GM21619 (cell line): ENCODE measurements at regions not wholly inside any gene's neighbourhood (a gene's known extent, or its start where the extent isn't known, plus 50 kb on each side); places are given as distances from the start of the nearest gene placed in this dataset.
"Not testable (repeated sequence)": the region's sequence is repeated elsewhere in the genome, so short reads cannot be mapped to it uniquely, and the experiment has no call there.

Source experiments
- ATAC-seq: cut with Tn5 transposase; IDR thresholded peaks from one replicate; pipeline ENCODE4 v1.9.1; 2021; ENCODE audit not compliant: unreplicated experiment

DNA sequence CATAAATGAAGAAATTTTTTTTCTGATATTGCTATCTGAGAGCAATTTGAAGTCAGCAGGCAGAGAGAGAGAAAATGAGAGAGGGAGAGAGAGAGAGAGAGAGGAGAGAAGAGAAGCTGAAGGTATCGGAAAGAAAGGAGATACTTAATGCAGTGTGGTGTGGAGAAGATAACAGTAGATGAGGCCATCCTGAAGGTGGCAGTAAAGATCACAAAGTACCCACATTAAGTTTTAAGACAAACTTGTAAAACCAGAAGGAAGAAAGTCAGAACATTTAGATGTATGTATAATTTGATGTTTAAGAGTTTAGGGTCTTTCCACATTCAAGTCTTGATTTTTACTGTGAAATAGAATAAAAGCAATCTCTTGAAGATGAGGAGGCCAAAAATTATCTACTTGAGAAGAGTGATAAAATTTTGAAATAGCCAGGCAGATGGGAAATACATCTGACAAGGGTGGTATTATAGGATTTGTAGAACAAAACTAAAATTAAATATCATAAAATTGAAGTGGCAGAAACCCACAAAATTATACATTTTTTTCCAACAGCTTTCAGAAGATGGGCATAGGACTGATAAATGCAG, 1753.4 kb downstream of the MRPL39 start:
- ATAC-seq: no peak

DNA sequence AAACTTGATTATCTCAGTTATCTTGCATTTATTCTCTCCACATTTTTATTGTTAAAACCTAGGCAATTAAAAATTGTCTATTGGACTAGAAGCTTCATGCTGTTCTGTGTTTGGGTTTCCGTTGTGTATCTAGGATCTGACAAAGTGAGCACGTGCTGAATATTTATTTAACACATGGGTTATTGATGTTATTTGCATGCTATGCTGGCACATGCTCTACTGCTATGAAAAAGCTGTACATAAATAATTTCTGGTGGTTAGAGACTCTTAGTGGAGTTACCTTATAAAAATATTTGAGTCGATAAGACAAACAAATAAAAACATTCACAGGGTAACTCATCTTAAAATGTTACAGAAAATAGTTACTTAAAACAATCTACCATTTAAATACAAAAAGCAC, 1769.7 kb downstream of the MRPL39 start:
- no peak for ATAC-seq

DNA sequence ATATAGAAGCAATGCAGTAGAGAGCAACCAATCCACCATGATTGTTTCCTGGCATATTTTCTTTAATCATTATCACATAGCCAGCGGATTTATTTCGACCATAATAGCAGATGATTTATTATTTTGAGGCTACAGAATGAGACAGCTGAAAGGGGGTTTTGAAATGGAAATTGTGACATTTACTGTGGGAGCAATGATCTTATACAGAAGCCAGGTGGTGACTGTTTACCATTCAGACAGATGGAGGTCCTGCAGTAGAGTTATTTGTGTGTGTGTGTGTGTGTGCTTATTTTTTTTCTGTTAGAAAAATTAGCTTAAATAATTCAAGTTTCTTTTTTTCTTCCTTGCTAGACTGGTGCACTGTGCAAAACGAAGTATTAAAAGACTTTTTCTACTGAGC, 1784.5 kb downstream of the MRPL39 start:
- no peak for ATAC-seq

DNA sequence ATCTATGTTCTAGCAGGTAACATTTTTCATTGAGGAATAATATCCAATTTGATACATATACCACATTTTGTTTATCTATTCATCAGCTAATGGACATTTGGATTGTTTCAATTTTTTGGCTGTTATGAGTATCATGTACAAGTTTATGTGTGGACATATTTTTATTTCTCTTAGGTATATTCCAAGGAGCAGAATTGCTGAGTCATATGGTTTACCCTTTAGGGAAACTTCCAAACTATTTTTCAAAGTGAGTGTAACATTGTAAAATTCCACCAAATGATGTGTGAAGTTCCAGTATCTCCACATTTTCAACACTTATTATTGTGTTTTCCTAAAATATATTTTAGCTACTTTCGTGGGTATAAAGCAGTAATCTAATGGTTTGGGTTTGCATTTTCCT, 1789.9 kb downstream of the MRPL39 start:
- no peak for ATAC-seq

DNA sequence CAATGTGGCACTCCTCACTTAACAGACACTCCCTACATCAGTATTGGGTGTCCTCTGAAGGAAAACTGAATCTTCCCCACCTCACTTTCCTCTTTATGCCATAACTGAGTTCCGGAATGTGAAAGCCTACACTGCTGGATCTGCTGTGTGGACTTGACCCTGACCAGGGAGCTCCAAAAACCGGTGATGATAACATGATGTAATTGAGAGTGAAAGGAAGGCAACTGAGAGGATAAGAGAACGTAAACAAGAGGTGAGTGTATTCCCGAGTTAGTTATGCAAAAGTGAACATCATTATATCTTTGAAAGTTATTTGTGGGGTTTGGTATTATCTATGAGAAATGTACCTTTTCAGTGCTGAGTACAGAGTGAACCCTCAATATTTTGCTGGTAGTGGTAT, 1794.8 kb downstream of the MRPL39 start:
- ATAC-seq: no peak

DNA sequence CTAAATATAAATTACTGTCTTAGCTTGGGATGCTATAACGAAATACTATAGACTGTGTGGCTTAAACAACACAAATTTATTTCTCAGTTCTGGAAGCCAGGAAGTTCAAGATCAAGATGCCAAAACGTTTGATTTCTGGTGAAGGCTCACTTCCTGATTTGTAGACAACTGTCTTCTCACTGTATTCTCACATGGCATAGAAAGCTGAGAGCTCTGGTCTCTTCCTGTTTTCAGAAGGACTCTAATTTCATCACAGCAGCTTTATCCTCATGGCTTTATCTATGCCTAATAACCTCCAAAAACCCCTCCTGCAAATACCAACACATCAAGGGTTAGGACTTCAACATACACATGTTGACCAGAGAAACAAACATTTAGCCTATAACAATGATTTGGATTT, 1795.5 kb downstream of the MRPL39 start:
- no peak for ATAC-seq

DNA sequence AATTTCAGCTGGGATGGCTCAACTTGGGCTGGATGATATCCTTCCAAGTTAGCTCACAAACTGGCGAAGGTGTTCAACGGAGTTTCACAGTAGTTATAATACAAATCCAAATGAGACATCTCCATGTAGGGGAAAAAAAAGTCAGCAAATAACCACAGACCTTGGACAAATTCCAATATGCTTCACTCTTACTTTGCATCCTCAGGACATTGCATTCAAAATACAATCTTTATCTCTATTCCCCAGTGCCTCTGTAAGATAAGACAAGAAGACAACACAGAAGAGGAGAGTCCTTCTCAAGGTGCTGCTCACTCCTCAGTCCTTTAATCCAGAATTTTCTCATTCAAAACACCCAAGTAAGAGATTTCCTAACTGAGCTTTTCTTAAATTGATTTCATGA, 1797.7 kb downstream of the MRPL39 start:
- no peak for ATAC-seq

DNA sequence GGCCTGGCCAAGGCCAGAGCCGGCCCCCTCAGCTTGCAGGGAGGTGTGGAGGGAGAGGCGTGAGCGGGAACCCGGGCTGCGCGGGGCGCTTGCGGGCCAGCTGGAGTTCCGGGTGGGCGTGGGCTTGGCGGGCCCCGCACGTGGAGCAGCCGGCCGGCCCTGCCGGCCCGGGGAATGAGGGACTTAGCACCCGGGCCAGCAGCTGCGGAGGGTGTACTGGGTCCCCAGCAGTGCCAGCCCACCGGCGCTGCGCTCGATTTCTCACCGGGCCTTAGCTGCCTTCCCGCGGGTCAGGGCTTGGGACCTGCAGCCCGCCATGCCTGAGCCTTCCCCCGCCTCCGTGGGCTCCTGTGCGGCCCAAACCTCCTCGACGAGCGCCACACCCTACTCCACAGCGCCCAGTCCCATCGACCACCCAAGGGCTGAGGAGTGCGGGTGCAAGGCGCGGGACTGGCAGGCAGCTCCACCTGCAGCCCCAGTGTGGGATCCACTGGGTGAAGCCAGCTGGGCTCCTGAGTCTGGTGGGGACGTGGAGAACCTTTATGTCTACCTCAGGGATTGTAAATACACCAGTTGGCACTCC, 1800.2 kb downstream of the MRPL39 start:
- not testable (repeated sequence) for ATAC-seq

DNA sequence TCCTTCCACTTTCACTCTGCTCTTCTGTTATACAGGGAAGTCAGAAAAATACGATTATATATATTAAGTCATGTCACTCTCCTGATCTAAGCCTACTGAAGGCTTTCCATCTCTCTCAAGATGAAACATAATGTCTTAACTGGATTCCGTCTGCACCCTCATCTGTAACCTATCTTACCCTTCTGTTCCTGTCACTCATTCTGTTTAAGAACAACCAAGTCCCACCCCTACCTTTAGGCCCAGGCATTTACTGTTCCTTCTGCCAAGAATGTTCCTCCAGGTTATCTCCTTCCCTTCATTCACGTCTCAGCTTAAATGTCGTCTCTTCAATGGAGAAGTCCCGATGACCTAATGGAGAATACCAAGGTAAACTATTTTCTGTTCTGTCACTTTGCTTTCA, 1802.4 kb downstream of the MRPL39 start:
- ATAC-seq: no peak

DNA sequence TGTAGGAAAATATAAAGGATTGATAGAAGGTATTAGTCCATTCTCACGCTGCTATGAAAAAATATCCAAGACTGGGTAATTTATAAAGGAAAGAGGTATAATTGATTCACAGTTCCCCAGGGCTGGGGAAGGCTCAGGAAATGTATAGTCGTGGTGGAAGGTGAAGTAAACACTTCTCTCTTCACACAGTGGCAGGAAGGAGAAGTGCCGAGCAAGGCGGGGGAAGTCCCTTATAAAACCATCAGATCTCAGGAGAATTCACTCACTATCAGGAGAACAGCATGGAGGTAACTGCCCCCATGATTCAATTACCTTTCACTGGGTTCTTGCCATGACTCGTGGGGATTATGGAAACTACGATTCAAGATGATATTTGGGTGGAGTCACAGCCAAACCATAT, 1806.0 kb downstream of the MRPL39 start:
- no peak for ATAC-seq

DNA sequence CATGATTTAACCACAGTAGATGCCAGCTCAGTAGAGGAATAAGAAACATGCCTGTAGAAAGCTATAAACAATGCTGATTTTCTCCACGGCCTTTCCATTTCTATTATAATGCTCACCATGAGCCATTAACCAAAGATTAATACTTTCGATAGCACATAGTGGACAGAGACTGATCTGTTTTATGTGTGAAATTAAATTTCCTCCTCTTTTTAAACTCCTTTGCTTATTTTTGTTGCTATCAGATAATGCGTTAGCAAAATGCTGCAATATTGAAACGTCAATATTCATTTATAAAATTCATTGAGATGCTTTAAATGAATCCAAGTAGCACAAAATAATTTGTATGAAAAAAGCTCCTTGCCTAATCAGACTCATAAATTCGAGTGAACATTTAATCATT, 1807.9 kb downstream of the MRPL39 start:
- ATAC-seq: no peak

DNA sequence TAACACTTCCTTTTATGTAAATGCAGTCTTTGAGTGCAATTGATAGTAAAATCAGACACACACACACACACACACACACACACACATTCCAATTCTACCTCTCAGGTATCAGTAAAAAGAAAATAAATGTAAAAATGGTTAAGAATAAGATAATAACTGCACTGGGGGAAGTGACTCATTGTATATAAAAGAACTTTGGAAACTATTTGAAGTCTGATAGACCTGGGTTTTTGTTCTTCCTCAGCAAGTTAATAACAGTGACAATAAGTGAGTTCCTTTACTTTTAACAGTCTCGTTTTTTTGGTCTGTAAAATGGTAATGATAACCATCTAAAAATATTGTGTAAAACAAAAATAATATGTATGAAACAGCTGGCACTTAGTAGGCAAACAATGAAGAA, 1815.0 kb downstream of the MRPL39 start:
- ATAC-seq: no peak

DNA sequence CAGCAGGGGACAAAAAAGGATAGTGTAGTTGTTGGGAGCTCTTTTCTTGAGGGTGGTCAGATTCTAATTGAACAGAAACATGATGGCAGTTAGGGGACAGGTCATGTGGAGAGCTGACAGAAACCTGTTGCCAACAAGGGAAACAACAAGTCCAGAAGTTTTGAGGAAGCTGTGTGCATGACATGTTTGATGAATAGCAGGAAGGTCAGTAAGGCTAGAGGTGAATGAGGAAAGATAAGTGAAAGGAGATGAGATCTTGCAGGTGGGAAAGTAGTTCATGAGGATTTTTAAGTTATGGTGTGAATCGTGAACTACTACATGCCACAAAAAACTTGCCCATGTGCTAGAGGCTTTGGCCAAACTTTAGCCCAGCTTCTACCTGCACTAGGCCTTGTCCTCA, 1817.4 kb downstream of the MRPL39 start:
- no peak for ATAC-seq

DNA sequence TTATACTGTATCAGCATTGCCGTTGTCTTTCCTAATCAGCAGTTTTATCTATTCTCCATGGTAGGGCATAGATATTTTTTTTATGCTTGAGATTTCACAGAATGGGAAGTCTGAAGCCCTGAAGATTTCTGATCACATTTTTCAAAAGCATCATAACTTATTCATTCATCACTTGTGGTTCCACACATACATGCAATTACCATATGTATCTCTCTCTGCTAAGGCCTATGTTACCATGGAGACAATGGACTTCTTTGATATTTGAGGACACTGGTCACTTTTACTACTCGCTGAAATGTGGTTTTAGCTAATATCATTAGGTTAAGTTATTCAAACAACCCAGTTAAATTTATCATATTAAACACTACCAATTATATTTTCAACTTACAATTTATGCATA, 1827.0 kb downstream of the MRPL39 start:
- ATAC-seq: no peak

DNA sequence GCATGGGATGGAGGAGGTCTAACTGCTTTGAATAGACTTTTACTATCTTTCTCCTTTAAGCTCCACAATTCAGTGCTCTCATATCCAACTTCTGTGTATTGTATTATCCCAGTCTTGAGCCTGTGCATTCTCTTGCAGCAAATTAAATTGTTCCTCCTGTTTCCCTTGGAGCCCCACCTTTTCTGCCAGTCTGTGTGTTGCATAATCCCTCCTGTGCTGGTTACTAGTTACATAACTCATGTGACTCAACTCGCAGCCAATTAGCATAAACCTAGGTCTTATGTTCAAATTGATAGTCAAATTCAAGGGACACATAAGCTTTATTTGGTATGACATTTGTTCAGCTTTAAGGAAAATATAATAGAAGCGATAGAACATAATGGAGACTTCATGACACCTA, 1863.5 kb downstream of the MRPL39 start:
- ATAC-seq: no peak

DNA sequence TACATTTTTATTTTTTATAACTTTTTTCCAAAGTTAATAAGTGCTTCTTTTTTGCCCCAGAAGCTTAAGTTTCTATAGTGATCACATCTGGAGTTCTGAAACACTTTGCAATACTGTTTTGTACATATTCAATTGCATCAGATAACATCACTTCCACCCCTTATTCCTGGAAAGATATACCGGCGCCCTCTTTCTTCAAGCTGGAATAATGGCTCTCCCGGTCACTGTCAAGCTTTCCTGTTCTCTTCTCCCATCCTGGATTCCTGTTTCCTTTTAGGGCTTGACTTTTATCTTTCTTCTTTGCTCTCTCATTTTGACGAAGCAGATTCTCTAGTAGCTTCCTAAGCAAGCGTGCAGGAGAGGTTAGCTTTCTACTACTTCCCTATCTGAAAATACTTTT, 1866.8 kb downstream of the MRPL39 start:
- no peak for ATAC-seq

DNA sequence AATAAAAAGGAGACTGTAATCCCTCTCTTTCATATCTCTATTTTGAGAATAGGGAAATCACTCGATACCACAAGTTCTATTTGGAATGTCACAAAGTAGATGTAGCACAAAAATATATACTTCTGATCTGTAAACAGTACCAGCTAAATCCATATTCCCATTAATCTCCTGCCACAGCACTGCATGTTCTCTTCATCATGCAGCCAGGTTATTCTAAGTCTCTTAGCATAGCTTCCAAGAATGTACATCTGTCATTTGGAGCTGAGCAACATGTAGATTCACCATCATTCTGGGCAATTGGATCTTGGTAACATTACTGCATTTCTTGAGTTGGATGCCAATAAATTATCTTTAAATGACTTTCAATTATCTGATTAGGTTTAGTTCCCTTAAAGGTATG, 1874.5 kb downstream of the MRPL39 start:
- no peak for ATAC-seq

DNA sequence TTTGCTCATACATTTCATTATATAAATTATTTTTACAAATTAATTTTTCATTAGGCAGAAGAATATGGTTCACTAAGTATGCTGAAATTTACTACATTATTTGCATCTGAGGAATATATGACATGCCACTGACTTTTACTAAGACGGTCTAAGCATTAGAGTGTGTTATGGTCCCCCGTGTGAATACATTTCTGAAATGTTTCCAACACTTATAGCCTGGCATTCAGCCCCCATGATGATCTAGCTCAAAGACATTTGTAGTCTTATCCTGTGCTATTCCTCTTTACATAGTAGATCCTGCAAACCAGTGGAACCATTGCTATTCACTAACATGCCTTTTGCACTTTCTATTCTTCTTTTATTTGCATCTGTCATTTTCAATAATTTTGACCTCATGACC, 1878.0 kb downstream of the MRPL39 start:
- ATAC-seq: no peak

DNA sequence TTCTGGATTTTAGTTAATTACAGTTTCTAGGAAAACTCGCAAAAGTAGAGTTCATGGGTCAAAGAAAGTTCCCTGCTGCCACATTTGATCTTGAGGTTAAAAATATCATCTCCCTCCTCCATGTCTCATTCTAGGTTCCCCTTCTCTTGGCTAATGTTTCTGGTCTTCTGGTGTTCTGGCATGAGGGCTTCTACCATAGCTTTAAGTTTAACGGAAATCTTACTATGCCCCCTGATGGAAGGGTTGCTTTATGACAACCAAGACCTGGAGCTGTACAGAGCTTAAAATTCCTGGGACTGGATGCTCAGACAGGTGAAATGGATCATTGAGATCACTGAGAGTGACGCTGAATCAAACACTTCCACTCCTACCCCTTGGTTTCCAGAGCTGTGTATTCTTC, 1881.7 kb downstream of the MRPL39 start:
- no peak for ATAC-seq

DNA sequence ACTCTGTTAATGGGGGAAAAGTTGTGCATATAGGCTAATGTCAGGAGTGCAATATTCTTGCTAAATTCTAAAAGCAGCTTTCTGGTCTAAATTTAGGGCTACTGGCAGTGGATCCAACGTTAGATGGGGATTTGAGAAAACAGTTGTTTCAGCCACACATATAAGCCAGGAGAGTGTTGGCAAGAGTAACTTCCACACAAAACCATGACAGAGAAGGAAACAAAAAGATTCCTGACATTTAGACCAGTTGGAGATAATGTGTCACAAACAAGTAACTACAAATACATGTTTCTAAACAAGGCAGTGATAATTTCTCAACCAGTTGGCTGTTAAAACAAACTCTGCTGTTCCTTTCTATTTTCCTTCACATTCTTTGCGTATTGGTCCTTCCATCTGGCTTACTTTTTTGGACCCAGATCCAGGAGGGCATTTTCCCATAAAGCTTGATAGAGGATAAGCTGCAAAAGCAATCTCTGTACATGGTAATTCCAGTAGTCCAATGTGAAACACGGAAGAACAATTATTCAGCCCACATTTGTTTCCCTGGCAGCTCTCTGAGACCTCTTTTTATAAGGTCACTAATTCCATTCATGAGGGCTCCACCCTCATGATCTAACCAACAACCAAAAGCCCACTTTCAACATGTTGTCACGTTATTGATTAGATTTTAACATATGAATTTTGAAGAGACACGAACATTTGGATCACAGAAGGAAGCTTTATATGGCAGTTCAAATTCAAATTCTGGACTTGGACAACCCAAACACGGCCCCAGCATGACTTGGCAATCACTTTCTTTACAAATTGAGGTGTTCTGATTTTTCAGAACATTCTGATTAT, 1888.6 kb downstream of the MRPL39 start:
- no peak for ATAC-seq

DNA sequence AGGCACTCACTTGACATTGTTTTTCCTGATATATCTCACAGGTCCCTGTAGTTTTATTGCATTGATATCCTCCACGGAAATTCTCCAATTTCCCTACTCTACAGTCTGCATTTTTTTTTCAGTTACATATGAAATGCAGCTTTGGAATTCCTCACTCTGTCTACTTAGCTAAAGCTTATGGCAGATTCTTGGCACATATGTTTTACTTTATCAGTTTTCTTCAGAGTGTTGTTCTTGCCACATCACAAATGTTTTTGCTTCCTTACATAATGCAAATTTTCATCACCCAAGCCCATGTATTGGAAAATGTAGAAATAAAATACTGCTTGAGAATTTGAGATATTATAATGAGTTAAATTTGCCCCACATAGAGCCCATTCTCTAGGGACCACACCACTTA, 1895.1 kb downstream of the MRPL39 start:
- ATAC-seq: no peak

DNA sequence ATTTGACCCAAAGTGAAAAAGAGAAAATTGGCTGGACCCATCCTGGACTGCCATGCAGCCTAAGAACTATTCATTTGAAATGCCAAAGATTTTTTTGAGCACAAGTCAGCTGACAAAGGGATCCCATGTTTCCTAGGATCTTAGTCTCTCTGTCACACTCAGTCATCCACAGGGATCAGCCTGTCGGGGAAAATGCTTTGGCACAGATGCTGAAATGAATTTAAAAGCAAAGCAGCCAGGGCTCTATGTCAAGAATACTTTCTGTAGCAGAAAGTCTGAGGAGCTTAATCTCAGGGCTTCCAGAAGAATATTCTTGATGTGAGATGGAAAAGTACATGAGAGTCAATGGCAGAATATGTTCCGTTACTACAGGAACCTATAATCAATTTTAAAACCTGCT, 1900.8 kb downstream of the MRPL39 start:
- ATAC-seq: no peak

DNA sequence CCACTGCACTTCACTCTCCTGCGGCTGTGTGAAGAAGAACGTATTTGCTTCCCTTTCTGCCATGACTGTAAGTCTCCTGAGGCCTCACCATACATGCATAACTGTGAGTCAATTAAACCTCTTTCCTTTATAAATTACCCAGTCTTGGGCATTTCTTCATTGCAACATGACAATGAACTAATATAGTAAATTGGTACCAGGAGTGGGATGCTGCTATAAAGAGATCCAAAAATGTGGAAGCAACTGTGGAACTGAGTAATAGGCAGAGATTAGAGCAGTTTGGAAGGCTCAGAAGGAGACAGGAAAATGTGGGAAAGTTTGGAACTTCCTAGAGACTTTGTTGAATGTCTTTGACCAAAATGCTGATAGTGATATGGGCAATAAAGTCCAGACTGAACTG, 1907.9 kb downstream of the MRPL39 start:
- no peak for ATAC-seq
